ENCODE measurements at regions not wholly inside any gene's neighbourhood (a gene's known extent, or its start where the extent isn't known, plus 50 kb on each side); places are given as distances from the start of the nearest gene placed in this dataset.

GRCh38 chr7:42763137-42763551 is 148.7 kb downstream of the C7orf25 start:
- TF ChIP-seq KLF6 (CRISPR knock-in tag; IDR thresholded peaks at IDR 0.05; ENCODE audit: borderline replicate concordance) (no peak), ZNF124 (CRISPR knock-in tag; IDR thresholded peaks at IDR 0.05) (no peak), THRAP3 (IDR thresholded peaks at IDR 0.05; ENCODE audit: borderline replicate concordance) (no peak), BCL6 (CRISPR knock-in tag; IDR thresholded peaks at IDR 0.05) (no peak), CBX3 (IDR thresholded peaks at IDR 0.05; ENCODE audit: borderline replicate concordance in 1 of 2, low read length in 2 of 2) (no peak)
- no peak for FAIRE-seq
- intact Hi-C loops (cut with micrococcal nuclease), result no loop called here
- Histone ChIP-seq H3K79me2 (ENCODE audit: control insufficient read depth, insufficient read depth, low read length) (no peaks in the 10 kb centered on the region), H4K20me1 (replicated peaks; ENCODE audit: control insufficient read depth, insufficient read depth, low read length) (no peaks in the 10 kb centered on the region), H3K4me2 (ENCODE audit: insufficient read depth, low read length) (no peak overlapping the region), H3K9me3 (replicated peaks; ENCODE audit: control insufficient read depth, insufficient read depth, low read depth, low read length) (no peaks in the 10 kb centered on the region), H2AFZ (ENCODE audit: low read depth, low read length) (no peak overlapping the region), H3K4me1 (replicated peaks in 1 of 2; ENCODE audit: control insufficient read depth in 2 of 2, insufficient read depth in 2 of 2, low read length in 2 of 2) (no peaks in the 10 kb centered on the region), H3K9me1 (ENCODE audit: control insufficient read depth, insufficient read depth, low read length) (no peaks in the 10 kb centered on the region), H3K27ac (ENCODE audit: extremely low read depth, low read depth, low read length) (no peak overlapping the region), H3K4me3 (no peak overlapping the region), H3K36me3 (ENCODE audit: control insufficient read depth, insufficient read depth, low read length) (no peaks in the 10 kb centered on the region), H3K27me3 (ENCODE audit: control insufficient read depth in 2 of 2, insufficient read depth in 2 of 2, low read length in 2 of 2) (no peaks in the 10 kb centered on the region), H3K9ac (ENCODE audit: insufficient read depth in 1 of 2, low read depth in 2 of 2, low read length in 2 of 2) (no peak overlapping the region)
- ChIA-PET POLR2A (no interaction called here), CTCF (ENCODE audit: low intra/inter-chr PET ratio) (no interaction called here)
- 0% methylated on average over 6 of the region's 6 CpGs for WGBS (ENCODE audit: insufficient coverage, low coverage, missing lambda C conversion rate)
- no peak for DNase-seq (ENCODE audit: extremely low read depth in 1 of 4, low spot score in 3 of 4)
- in situ Hi-C loops (cut with MboI), result no loop called here
- no peak for ATAC-seq
- BruUV-seq (replicated peaks), result no TSS peak

GRCh38 chr7:42761486-42761885 is 150.4 kb downstream of the C7orf25 start:
- Histone ChIP-seq H3K79me2 (ENCODE audit: control insufficient read depth, insufficient read depth, low read length) (no peaks in the 10 kb centered on the region), H3K36me3 (ENCODE audit: control insufficient read depth, insufficient read depth, low read length) (no peaks in the 10 kb centered on the region), H3K9me3 (replicated peaks; ENCODE audit: control insufficient read depth, insufficient read depth, low read depth, low read length) (no peaks in the 10 kb centered on the region), H3K9ac (ENCODE audit: insufficient read depth in 1 of 2, low read depth in 2 of 2, low read length in 2 of 2) (no peak overlapping the region), H3K27ac (ENCODE audit: extremely low read depth, low read depth, low read length) (no peak overlapping the region), H4K20me1 (replicated peaks; ENCODE audit: control insufficient read depth, insufficient read depth, low read length) (no peaks in the 10 kb centered on the region), H3K4me1 (replicated peaks in 1 of 2; ENCODE audit: control insufficient read depth in 2 of 2, insufficient read depth in 2 of 2, low read length in 2 of 2) (no peaks in the 10 kb centered on the region), H3K4me2 (ENCODE audit: insufficient read depth, low read length) (no peak overlapping the region), H3K27me3 (ENCODE audit: control insufficient read depth in 2 of 2, insufficient read depth in 2 of 2, low read length in 2 of 2) (no peaks in the 10 kb centered on the region), H3K9me1 (ENCODE audit: control insufficient read depth, insufficient read depth, low read length) (no peaks in the 10 kb centered on the region), H3K4me3 (no peak overlapping the region), H2AFZ (ENCODE audit: low read depth, low read length) (no peak overlapping the region)
- ATAC-seq, result no peak
- intact Hi-C loops (cut with micrococcal nuclease) (no loop called here), in situ Hi-C loops (cut with MboI) (no loop called here)
- POLR2A ChIA-PET, result no interaction called here
- no peak for FAIRE-seq
- CTCF ChIA-PET (ENCODE audit: low intra/inter-chr PET ratio), result no interaction called here
- no peak for DNase-seq (ENCODE audit: extremely low read depth in 1 of 4, low spot score in 3 of 4)
- BruUV-seq (replicated peaks), result no TSS peak
- WGBS (ENCODE audit: insufficient coverage, low coverage, missing lambda C conversion rate), result 0% methylated on average over 1 of the region's 1 CpG
- no peak for TF ChIP-seq ATF2 (CRISPR knock-in tag; IDR thresholded peaks at IDR 0.05)
- TF ChIP-seq E4F1 (CRISPR knock-in tag; IDR thresholded peaks at IDR 0.05; ENCODE audit: borderline replicate concordance), result no peak
- TF ChIP-seq MTF1 (CRISPR knock-in tag; IDR thresholded peaks at IDR 0.05; ENCODE audit: borderline replicate concordance), result no peak
- no peak for TF ChIP-seq RFX1 (IDR thresholded peaks at IDR 0.05)
- TF ChIP-seq NEUROD1 (IDR thresholded peaks at IDR 0.05; ENCODE audit: borderline replicate concordance, low read depth, low read length, partially characterized antibody), result no peak

All from K562 (cell line).